OCI-LY1 (cell line): ENCODE measurements at regions not wholly inside any gene's neighbourhood (a gene's known extent, or its start where the extent isn't known, plus 50 kb on each side); places are given as distances from the start of the nearest gene placed in this dataset.

Experiments used
- CTCF ChIP-seq: fragments of 200-600 bp; sonication (generic), shearing (Covaris generic); IDR thresholded peaks from 2 replicates; pipeline ENCODE4 v1.5.1; 2017; ENCODE audit warnings: mild to moderate bottlenecking, antibody characterized with exemption, low read length, moderate library complexity, mixed read lengths
- EZH2 ChIP-seq: fragments of 200-600 bp; sonication (generic), shearing (Covaris generic); IDR thresholded peaks from 2 replicates; pipeline ENCODE4 v1.8.0; 2017; ENCODE audit warnings: borderline replicate concordance, mixed run types, mild to moderate bottlenecking, antibody characterized with exemption, low read length, moderate library complexity, mixed read lengths

- TF ChIP-seq CTCF (no peak), EZH2 (no peak)
Observed at GRCh38 chr5:155136216-155136850, 122.8 kb downstream of the KIF4B start.
